BLaER1 (cell line): ENCODE measurements at regions not wholly inside any gene's neighbourhood (a gene's known extent, or its start where the extent isn't known, plus 50 kb on each side); places are given as distances from the start of the nearest gene placed in this dataset.

Source experiments
- H3K27ac ChIP-seq: shearing (Covaris generic); formaldehyde crosslinking; 2 replicates; pipeline ENCODE4 v1.8.1; 2022
- H3K27me3 ChIP-seq: shearing (Covaris generic); formaldehyde crosslinking; 2 replicates; pipeline ENCODE4 v1.8.1; 2022
- H3K36me3 ChIP-seq: shearing (Covaris generic); formaldehyde crosslinking; 2 replicates; pipeline ENCODE4 v1.8.1; 2022
- H3K4me1 ChIP-seq: shearing (Covaris generic); formaldehyde crosslinking; 2 replicates; pipeline ENCODE4 v1.8.1; 2022
- H3K4me2 ChIP-seq: shearing (Covaris generic); formaldehyde crosslinking; 2 replicates; pipeline ENCODE4 v1.8.1; 2022
- H3K4me3 ChIP-seq: shearing (Covaris generic); formaldehyde crosslinking; 2 replicates; pipeline ENCODE4 v1.8.1; 2022
- H3K9ac ChIP-seq: shearing (Covaris generic); formaldehyde crosslinking; 2 replicates; pipeline ENCODE4 v1.8.1; 2022
- H3K9me3 ChIP-seq: shearing (Covaris generic); formaldehyde crosslinking; 2 replicates; pipeline ENCODE4 v1.8.1; 2022
- H4K20me1 ChIP-seq: shearing (Covaris generic); formaldehyde crosslinking; 2 replicates; pipeline ENCODE4 v1.8.1; 2022
- Cebpa-rat ChIP-seq: shearing (Covaris generic); IDR thresholded peaks from 2 replicates; pipeline ENCODE4 v1.8.1; 2022

DNA sequence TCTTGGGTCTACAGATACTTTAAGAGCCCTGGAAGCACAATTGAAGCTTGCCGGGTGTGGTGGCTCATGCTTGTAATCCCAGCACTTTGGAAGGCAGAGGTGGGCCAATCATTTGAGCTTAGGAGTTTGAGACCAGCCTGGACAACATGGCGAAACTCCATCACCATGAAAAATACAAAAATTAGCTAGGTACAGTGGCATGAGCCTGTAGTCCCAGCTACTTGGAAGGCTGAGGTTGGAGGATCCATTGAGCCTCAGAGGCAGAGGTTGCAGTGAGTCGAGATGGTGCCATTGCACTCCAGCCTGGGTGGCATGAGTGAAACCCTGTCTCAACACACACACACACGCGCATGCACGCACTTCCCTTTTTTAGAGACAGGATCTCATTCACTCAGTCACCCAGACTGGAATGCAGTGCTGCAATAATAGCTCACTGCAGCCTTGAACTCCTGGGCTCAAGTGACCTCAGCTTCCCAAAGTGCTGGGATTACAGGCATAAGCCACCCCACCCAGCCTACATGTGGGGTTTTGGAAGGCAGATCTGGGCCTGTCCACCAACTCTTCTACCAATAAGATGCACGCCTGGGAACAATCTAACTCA, 182.5 kb upstream of the JARID2 start:
- Histone ChIP-seq H3K9me3 (peaks cover 3% of the 10 kb centered on the region; the same call in 1 of the 2 replicates), H3K27me3 (no peaks in the 10 kb centered on the region), H4K20me1 (no peaks in the 10 kb centered on the region), H3K4me3 (no peak overlapping the region), H3K27ac (no peak overlapping the region), H3K9ac (no peak overlapping the region), H3K4me2 (no peak overlapping the region), H3K4me1 (peaks cover 4% of the 10 kb centered on the region; the same call in 1 of the 2 replicates), H3K36me3 (no peaks in the 10 kb centered on the region)
- TF ChIP-seq Cebpa-rat = no peak

GRCh38 chr6:15065261-15065989, 180.4 kb upstream of the JARID2 start:
- no peak for TF ChIP-seq Cebpa-rat
- no peak overlapping the region for H3K4me3 ChIP-seq
- no peak overlapping the region for H3K9ac ChIP-seq
- no peaks in the 10 kb centered on the region for H3K9me3 ChIP-seq
- H3K27me3 ChIP-seq = no peaks in the 10 kb centered on the region
- no peaks in the 10 kb centered on the region for H4K20me1 ChIP-seq
- H3K36me3 ChIP-seq = no peaks in the 10 kb centered on the region
- H3K4me1 ChIP-seq = peaks cover 4% of the 10 kb centered on the region; the same call in 1 of the 2 replicates
- no peak overlapping the region for H3K4me2 ChIP-seq
- H3K27ac ChIP-seq = no peak overlapping the region

GRCh38 chr6:15066089-15066758, 179.6 kb upstream of the JARID2 start:
- Histone ChIP-seq H3K9me3 (no peaks in the 10 kb centered on the region), H3K4me3 (no peak overlapping the region), H3K4me1 (peaks cover 2% of the 10 kb centered on the region; the same call in 1 of the 2 replicates), H3K9ac (no peak overlapping the region), H3K27ac (no peak overlapping the region), H3K27me3 (no peaks in the 10 kb centered on the region), H4K20me1 (no peaks in the 10 kb centered on the region), H3K36me3 (no peaks in the 10 kb centered on the region), H3K4me2 (no peak overlapping the region)
- no peak for TF ChIP-seq Cebpa-rat

DNA sequence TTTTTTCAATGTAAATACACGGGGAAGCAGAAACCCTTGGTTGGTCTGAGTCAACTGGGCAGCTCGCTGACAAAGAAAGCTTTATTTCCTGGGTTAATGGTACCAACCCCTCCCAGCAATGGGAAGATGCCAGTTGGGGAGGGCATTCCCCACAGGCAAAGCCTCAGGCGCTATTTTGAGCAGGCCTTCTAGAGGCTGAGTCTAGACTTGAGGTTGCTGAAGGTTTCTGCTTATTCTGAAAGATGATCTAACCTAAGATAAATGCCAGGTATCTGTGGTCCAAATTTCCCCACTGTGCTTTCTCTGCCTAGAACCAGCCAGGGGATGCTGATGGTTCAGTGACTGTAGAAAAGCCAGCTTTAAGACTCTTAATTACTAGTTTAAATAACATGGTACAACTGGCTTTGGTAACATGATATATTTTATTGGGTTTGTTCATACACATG, 172.5 kb upstream of the JARID2 start:
- H3K4me1 ChIP-seq = no peaks in the 10 kb centered on the region
- no peaks in the 10 kb centered on the region for H4K20me1 ChIP-seq
- no peak overlapping the region for H3K27ac ChIP-seq
- no peaks in the 10 kb centered on the region for H3K36me3 ChIP-seq
- no peak overlapping the region for H3K4me2 ChIP-seq
- no peak overlapping the region for H3K9ac ChIP-seq
- no peaks in the 10 kb centered on the region for H3K27me3 ChIP-seq
- TF ChIP-seq Cebpa-rat = no peak
- H3K9me3 ChIP-seq = no peaks in the 10 kb centered on the region
- no peak overlapping the region for H3K4me3 ChIP-seq

DNA sequence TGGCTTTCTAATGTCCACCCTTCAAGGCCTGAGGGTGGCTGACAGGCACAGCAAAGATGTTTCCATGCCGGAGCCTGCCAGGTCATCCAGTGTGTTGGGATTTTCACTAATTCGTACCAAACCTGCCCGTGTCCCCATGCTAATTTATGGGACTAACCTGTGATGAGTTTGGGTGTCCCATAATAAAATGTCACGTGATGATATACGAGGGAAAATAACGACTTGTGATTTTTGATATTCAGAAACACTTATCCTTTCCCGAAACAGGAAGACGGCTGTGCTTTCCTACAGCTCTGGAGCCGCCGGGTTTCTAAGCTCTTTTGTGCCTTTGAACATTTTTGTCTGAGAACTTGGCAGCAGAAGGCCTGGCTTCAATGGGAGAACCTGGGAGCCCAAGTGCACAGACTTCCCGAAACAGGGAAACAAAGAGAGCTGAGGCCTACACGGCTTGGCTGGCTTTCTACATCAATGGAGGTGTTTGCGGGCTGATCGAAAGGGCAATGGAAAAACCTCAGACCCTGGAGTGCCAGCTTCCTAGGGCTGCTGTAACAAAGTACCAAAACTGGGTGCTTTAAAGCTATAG, 171.9 kb upstream of the JARID2 start:
- no peak for TF ChIP-seq Cebpa-rat
- no peaks in the 10 kb centered on the region for H3K36me3 ChIP-seq
- no peak overlapping the region for H3K4me3 ChIP-seq
- H3K9me3 ChIP-seq = no peaks in the 10 kb centered on the region
- no peak overlapping the region for H3K9ac ChIP-seq
- H3K4me1 ChIP-seq = no peaks in the 10 kb centered on the region
- H4K20me1 ChIP-seq = no peaks in the 10 kb centered on the region
- H3K27ac ChIP-seq = no peak overlapping the region
- H3K4me2 ChIP-seq = no peak overlapping the region
- H3K27me3 ChIP-seq = no peaks in the 10 kb centered on the region

GRCh38 chr6:15074806-15075205, 171.1 kb upstream of the JARID2 start:
- Histone ChIP-seq H3K9me3 (no peaks in the 10 kb centered on the region), H3K4me1 (no peaks in the 10 kb centered on the region), H3K4me2 (no peak overlapping the region), H3K27ac (no peak overlapping the region), H3K4me3 (no peak overlapping the region), H3K9ac (no peak overlapping the region), H4K20me1 (no peaks in the 10 kb centered on the region), H3K36me3 (no peaks in the 10 kb centered on the region), H3K27me3 (no peaks in the 10 kb centered on the region)
- TF ChIP-seq Cebpa-rat = no peak

DNA sequence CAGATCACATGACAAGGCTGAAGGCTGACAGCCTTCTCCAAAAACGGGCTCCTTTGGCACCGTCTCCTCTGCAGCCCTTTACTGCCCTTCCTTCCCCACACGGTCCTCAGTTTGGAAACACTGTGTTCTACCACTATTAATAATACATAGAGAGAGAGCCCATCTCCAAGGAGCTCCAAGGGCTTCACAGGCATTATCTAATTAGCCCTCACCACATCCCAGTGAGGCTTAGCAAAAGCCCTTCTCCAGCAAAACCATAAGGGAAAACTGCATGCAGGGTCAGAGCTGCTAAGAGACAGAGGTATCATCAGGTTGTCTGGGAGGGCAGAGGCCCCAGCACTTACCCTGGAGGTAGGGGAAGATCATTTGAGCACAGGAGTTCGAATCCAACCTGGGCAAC, 169.3 kb upstream of the JARID2 start:
- Histone ChIP-seq H3K27ac (no peak overlapping the region), H3K27me3 (no peaks in the 10 kb centered on the region), H3K9ac (no peak overlapping the region), H3K4me3 (no peak overlapping the region), H3K4me2 (no peak overlapping the region), H4K20me1 (no peaks in the 10 kb centered on the region), H3K9me3 (no peaks in the 10 kb centered on the region), H3K36me3 (no peaks in the 10 kb centered on the region), H3K4me1 (no peaks in the 10 kb centered on the region)
- no peak for TF ChIP-seq Cebpa-rat

GRCh38 chr6:15077006-15077405, 168.9 kb upstream of the JARID2 start:
- H3K4me1 ChIP-seq = no peaks in the 10 kb centered on the region
- H3K9me3 ChIP-seq = no peaks in the 10 kb centered on the region
- no peak overlapping the region for H3K4me3 ChIP-seq
- TF ChIP-seq Cebpa-rat = no peak
- no peak overlapping the region for H3K9ac ChIP-seq
- H3K27me3 ChIP-seq = no peaks in the 10 kb centered on the region
- H3K36me3 ChIP-seq = no peaks in the 10 kb centered on the region
- H3K27ac ChIP-seq = no peak overlapping the region
- no peak overlapping the region for H3K4me2 ChIP-seq
- H4K20me1 ChIP-seq = no peaks in the 10 kb centered on the region

- Histone ChIP-seq H3K9ac (no peak overlapping the region), H3K4me2 (no peak overlapping the region), H3K36me3 (no peaks in the 10 kb centered on the region), H3K27me3 (no peaks in the 10 kb centered on the region), H3K4me1 (no peaks in the 10 kb centered on the region), H3K4me3 (no peak overlapping the region), H3K9me3 (no peaks in the 10 kb centered on the region), H4K20me1 (no peaks in the 10 kb centered on the region), H3K27ac (no peak overlapping the region)
- TF ChIP-seq Cebpa-rat = no peak
Measured at GRCh38 chr6:15077961-15078360, 167.9 kb upstream of the JARID2 start.
